ENCODE measurements at regions not wholly inside any gene's neighbourhood (a gene's known extent, or its start where the extent isn't known, plus 50 kb on each side); places are given as distances from the start of the nearest gene placed in this dataset.

- H2AK5ac ChIP-seq (ENCODE audit: low read depth, low read length): no peak overlapping the region
- no peak overlapping the region for H3K27ac ChIP-seq (ENCODE audit: insufficient read depth, low read length)
- dilution Hi-C loops (cut with HindIII; ENCODE audit: low sequenced_read_pairs, unreplicated experiment): no loop called here
- no peak for ATAC-seq (ENCODE audit: low read depth)
- no peak for DNase-seq
- intact Hi-C loops (cut with micrococcal nuclease): no loop called here
- H2AFZ ChIP-seq (replicated peaks; ENCODE audit: low read length, poor library complexity): no peak overlapping the region
- no CpG with 5 or more reads among the region's 5 CpGs for whole genome bisulfite sequencing, 2 experiments (ENCODE audit: extremely low coverage in 2 of 2, insufficient read length in 1 of 2)
- H3K36me3 ChIP-seq (ENCODE audit: control insufficient read depth, insufficient read depth, low read length): peaks cover 18% of the 10 kb centered on the region
- H3K9me3 ChIP-seq (ENCODE audit: control insufficient read depth, insufficient read depth, low read length): no peaks in the 10 kb centered on the region
- H3K79me1 ChIP-seq (ENCODE audit: low read depth in 1 of 2, low read length in 2 of 2): peaks cover 19 to 60% of the 10 kb centered on the region in 2 experiments
- no peak overlapping the region for H3K14ac ChIP-seq (replicated peaks; ENCODE audit: low read depth, low read length)
- no peak overlapping the region for H4K8ac ChIP-seq (ENCODE audit: low read depth in 2 of 2, low read length in 2 of 2)
- H4K91ac ChIP-seq (ENCODE audit: insufficient read depth, low read depth, low read length): no peak overlapping the region
- H3K9ac ChIP-seq (ENCODE audit: low read depth, low read length): no peak overlapping the region
- no peak overlapping the region for H3K56ac ChIP-seq (ENCODE audit: extremely low read depth, insufficient read depth, low read length)
- TF ChIP-seq MXI1 (IDR thresholded peaks at IDR 0.05; ENCODE audit: borderline replicate concordance, low read depth, low read length) (no peak), RCOR1 (IDR thresholded peaks at IDR 0.05; ENCODE audit: insufficient replicate concordance, low read length) (no peak), CEBPB (IDR thresholded peaks at IDR 0.05; ENCODE audit: low read depth, low read length) (no peak), NFE2L2 (IDR thresholded peaks at IDR 0.05; ENCODE audit: low read depth, low read length) (no peak), RAD21 (IDR thresholded peaks at IDR 0.05; ENCODE audit: low read length) (no peak), CHD1 (IDR thresholded peaks at IDR 0.05; ENCODE audit: low read depth, low read length) (no peak), FOS (IDR thresholded peaks at IDR 0.05; ENCODE audit: low read depth, low read length) (no peak), POLR2A (IDR thresholded peaks at IDR 0.05; ENCODE audit: low read depth, low read length) (no peak)
- TF ChIP-seq, protein P1, sequence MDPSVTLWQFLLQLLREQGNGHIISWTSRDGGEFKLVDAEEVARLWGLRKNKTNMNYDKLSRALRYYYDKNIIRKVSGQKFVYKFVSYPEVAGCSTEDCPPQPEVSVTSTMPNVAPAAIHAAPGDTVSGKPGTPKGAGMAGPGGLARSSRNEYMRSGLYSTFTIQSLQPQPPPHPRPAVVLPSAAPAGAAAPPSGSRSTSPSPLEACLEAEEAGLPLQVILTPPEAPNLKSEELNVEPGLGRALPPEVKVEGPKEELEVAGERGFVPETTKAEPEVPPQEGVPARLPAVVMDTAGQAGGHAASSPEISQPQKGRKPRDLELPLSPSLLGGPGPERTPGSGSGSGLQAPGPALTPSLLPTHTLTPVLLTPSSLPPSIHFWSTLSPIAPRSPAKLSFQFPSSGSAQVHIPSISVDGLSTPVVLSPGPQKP (IDR thresholded peaks at IDR 0.05; ENCODE audit: borderline replicate concordance, low read depth, low read length): no peak
- no TSS peak for BruUV-seq (replicated peaks)
- H4K20me1 ChIP-seq (ENCODE audit: insufficient read depth, low read length): peaks cover 62% of the 10 kb centered on the region
- no peak overlapping the region for H2BK15ac ChIP-seq (ENCODE audit: low read depth, low read length)
- H3K4me3 ChIP-seq (ENCODE audit: insufficient read depth, low read depth, low read length): no peak overlapping the region
- no peak overlapping the region for H2BK120ac ChIP-seq (ENCODE audit: low read depth, low read length)
- no peak overlapping the region for H3K18ac ChIP-seq (ENCODE audit: low read depth, low read length)
- peaks cover 3% of the 10 kb centered on the region for H3K9me1 ChIP-seq (ENCODE audit: insufficient read depth, low read length)
- H2BK20ac ChIP-seq (ENCODE audit: low read depth, low read length): no peak overlapping the region
- CTCF ChIA-PET: no interaction called here
- no peak overlapping the region for H2AK9ac ChIP-seq (replicated peaks; ENCODE audit: low read depth, low read length, poor library complexity)
- in situ Hi-C loops (cut with MboI; ENCODE audit: low sequenced_read_pairs): loop anchor here (5.0 to 25.0 kb wide), 2 partner anchors 319 to 884 kb away; no protein-coding TSS in a partner anchor
- no peak overlapping the region for H4K5ac ChIP-seq (ENCODE audit: low read depth, low read length)
- H2BK5ac ChIP-seq (ENCODE audit: low read depth, low read length, poor library complexity, severe bottlenecking): no peak overlapping the region
- peaks cover 15% of the 10 kb centered on the region for H3K4me1 ChIP-seq (ENCODE audit: control insufficient read depth, insufficient read depth, low read length)
- no peaks in the 10 kb centered on the region for H3K27me3 ChIP-seq (ENCODE audit: control insufficient read depth, insufficient read depth, low read length)
- POLR2A ChIA-PET (ENCODE audit: unreplicated experiment): interaction anchor here (0.6 kb wide), 1 partner anchor 8 kb away, joined by 3 read pairs; no protein-coding TSS in a partner anchor
- H3K4ac ChIP-seq (ENCODE audit: low read depth, low read length): no peak overlapping the region
- no peak overlapping the region for H3K4me2 ChIP-seq (ENCODE audit: low read depth, low read length)
- no peak overlapping the region for H3K23ac ChIP-seq (ENCODE audit: low read depth, low read length)
Measured at GRCh38 chr22:25453557-25453956, 110.9 kb upstream of the GRK3 start.

Data from IMR-90 (cell line).